Mesendoderm (in vitro differentiated cells): ENCODE measurements at regions not wholly inside any gene's neighbourhood (a gene's known extent, or its start where the extent isn't known, plus 50 kb on each side); places are given as distances from the start of the nearest gene placed in this dataset.

ENCODE experiments used
- DNase-seq: peaks from one replicate; pipeline ENCODE4 v3.0.0; 2013
- H2AK5ac ChIP-seq: 2 replicates; pipeline ENCODE4 v1.6.1; 2013; ENCODE audit warnings: low read length, inconsistent platforms
- H2BK120ac ChIP-seq: 2 replicates; pipeline ENCODE4 v1.6.1; 2013; ENCODE audit warnings: low read depth, mild to moderate bottlenecking, low read length, moderate library complexity, mixed read lengths
- H2BK15ac ChIP-seq: replicated peaks from 2 replicates; pipeline ENCODE4 v1.6.1; 2013; ENCODE audit warnings: low read depth, mild to moderate bottlenecking, moderate library complexity
- H2BK5ac ChIP-seq: 2 replicates; pipeline ENCODE4 v1.6.1; 2013; ENCODE audit warnings: low read length, inconsistent platforms
- H3K18ac ChIP-seq: 2 replicates; pipeline ENCODE4 v1.6.1; 2013; ENCODE audit warnings: mild to moderate bottlenecking, low read length, mixed read lengths
- H3K23ac ChIP-seq: one replicate; pipeline ENCODE4 v1.6.1; 2013; ENCODE audit warnings: low read length
- H3K27ac ChIP-seq: 2 replicates; pipeline ENCODE4 v1.5.1; 2013; ENCODE audit warnings: low read depth, mild to moderate bottlenecking, inconsistent platforms, low read length, moderate library complexity
- H3K27me3 ChIP-seq: 2 replicates; pipeline ENCODE4 v1.6.1; 2013; ENCODE audit warnings: low read length, control low read depth, mild to moderate bottlenecking, inconsistent platforms; ENCODE audit not compliant: insufficient read depth, poor library complexity
- H3K36me3 ChIP-seq: 2 replicates; pipeline ENCODE4 v1.6.1; 2013; ENCODE audit warnings: low read length, inconsistent platforms; ENCODE audit not compliant: control insufficient read depth, insufficient read depth
- H3K4ac ChIP-seq: one replicate; pipeline ENCODE4 v1.6.1; 2013; ENCODE audit warnings: low read depth, mild to moderate bottlenecking, low read length, moderate library complexity
- H3K4me1 ChIP-seq: 2 replicates; pipeline ENCODE4 v1.6.1; 2013; ENCODE audit warnings: low read depth, low read length, inconsistent platforms; ENCODE audit not compliant: control insufficient read depth
- H3K4me2 ChIP-seq: 2 replicates; pipeline ENCODE4 v1.6.1; 2013; ENCODE audit warnings: low read length
- H3K4me3 ChIP-seq: 2 replicates; pipeline ENCODE4 v1.5.1; 2013; ENCODE audit warnings: mild to moderate bottlenecking, low read length
- H3K56ac ChIP-seq: one replicate; pipeline ENCODE4 v1.6.1; 2013; ENCODE audit warnings: low read length
- H3K79me1 ChIP-seq: 2 replicates; pipeline ENCODE4 v1.6.1; 2013; ENCODE audit warnings: low read length, inconsistent platforms
- H3K79me2 ChIP-seq: 2 replicates; pipeline ENCODE4 v1.6.1; 2013; ENCODE audit warnings: mild to moderate bottlenecking, low read length; ENCODE audit not compliant: control insufficient read depth, insufficient read depth
- H3K9ac ChIP-seq: 2 replicates; pipeline ENCODE4 v1.6.1; 2013; ENCODE audit warnings: low read length, inconsistent platforms
- H4K5ac ChIP-seq: one replicate; pipeline ENCODE4 v1.6.1; 2013; ENCODE audit warnings: low read length
- H4K8ac ChIP-seq: one replicate; pipeline ENCODE4 v1.6.1; 2013; ENCODE audit warnings: low read depth, mild to moderate bottlenecking, control low read depth, low read length, moderate library complexity
- WGBS: extraction: QIAGEN DNeasy Blood & Tissue Kit; methylation state at CpG from one replicate; pipeline ENCODE4 v1.1.7; 2013; ENCODE audit warnings: low lambda C conversion rate, missing lambda C conversion rate; ENCODE audit not compliant: insufficient coverage; ENCODE audit errors: extremely low coverage; 5-methylcytosine and 5-hydroxymethylcytosine counted together

- Histone ChIP-seq H2AK5ac (no peak overlapping the region), H3K27ac (no peak overlapping the region), H2BK5ac (no peak overlapping the region), H3K27me3 (no peaks in the 10 kb centered on the region), H4K8ac (no peak overlapping the region), H3K4me2 (no peak overlapping the region), H3K36me3 (no peaks in the 10 kb centered on the region), H3K79me1 (no peaks in the 10 kb centered on the region), H3K4me3 (no peak overlapping the region), H2BK120ac (no peak overlapping the region), H3K18ac (no peak overlapping the region), H3K4ac (no peak overlapping the region), H3K23ac (no peak overlapping the region), H3K79me2 (no peaks in the 10 kb centered on the region), H3K56ac (no peak overlapping the region), H2BK15ac (no peak overlapping the region), H3K4me1 (no peaks in the 10 kb centered on the region), H3K9ac (no peak overlapping the region), H4K5ac (no peak overlapping the region)
- no peak for DNase-seq
- no CpG with 5 or more reads among the region's 1 CpG for WGBS
Measured at GRCh38 chr9:126240835-126241234, 85.8 kb upstream of the MVB12B start.

GRCh38 chr9:126248680-126249079, 77.9 kb upstream of the MVB12B start:
- DNase-seq = no peak
- Histone ChIP-seq H3K79me1 (no peaks in the 10 kb centered on the region), H3K4me2 (no peak overlapping the region), H2BK120ac (no peak overlapping the region), H3K4ac (no peak overlapping the region), H3K23ac (no peak overlapping the region), H3K4me1 (no peaks in the 10 kb centered on the region), H2AK5ac (no peak overlapping the region), H3K56ac (no peak overlapping the region), H4K5ac (no peak overlapping the region), H3K27me3 (no peaks in the 10 kb centered on the region), H2BK5ac (no peak overlapping the region), H2BK15ac (no peak overlapping the region), H3K9ac (no peak overlapping the region), H3K18ac (no peak overlapping the region), H3K27ac (no peak overlapping the region), H4K8ac (no peak overlapping the region), H3K36me3 (no peaks in the 10 kb centered on the region), H3K79me2 (no peaks in the 10 kb centered on the region), H3K4me3 (no peak overlapping the region)
- WGBS = no CpG with 5 or more reads among the region's 3 CpGs

- Histone ChIP-seq H3K9ac (no peak overlapping the region), H2BK15ac (no peak overlapping the region), H2BK5ac (no peak overlapping the region), H4K5ac (no peak overlapping the region), H3K27me3 (no peaks in the 10 kb centered on the region), H3K4ac (no peak overlapping the region), H3K79me1 (no peaks in the 10 kb centered on the region), H3K27ac (no peak overlapping the region), H3K4me3 (no peak overlapping the region), H3K79me2 (no peaks in the 10 kb centered on the region), H2AK5ac (no peak overlapping the region), H3K36me3 (no peaks in the 10 kb centered on the region), H3K4me1 (no peaks in the 10 kb centered on the region), H3K4me2 (no peak overlapping the region), H2BK120ac (no peak overlapping the region), H3K56ac (no peak overlapping the region), H3K18ac (no peak overlapping the region), H4K8ac (no peak overlapping the region), H3K23ac (no peak overlapping the region)
- DNase-seq = no peak
- no CpG with 5 or more reads among the region's 14 CpGs for WGBS
Measured at GRCh38 chr9:126261584-126262356, 64.9 kb upstream of the MVB12B start.

- Histone ChIP-seq H2BK120ac (no peak overlapping the region), H3K4me3 (no peak overlapping the region), H3K23ac (no peak overlapping the region), H3K36me3 (no peaks in the 10 kb centered on the region), H3K79me2 (no peaks in the 10 kb centered on the region), H2AK5ac (no peak overlapping the region), H3K9ac (no peak overlapping the region), H4K8ac (no peak overlapping the region), H3K79me1 (no peaks in the 10 kb centered on the region), H3K56ac (no peak overlapping the region), H2BK5ac (no peak overlapping the region), H3K27ac (no peak overlapping the region), H3K4me1 (no peaks in the 10 kb centered on the region), H3K27me3 (no peaks in the 10 kb centered on the region), H3K18ac (no peak overlapping the region), H3K4me2 (no peak overlapping the region), H3K4ac (no peak overlapping the region), H4K5ac (no peak overlapping the region), H2BK15ac (no peak overlapping the region)
- no peak for DNase-seq
Measured at GRCh38 chr9:126262738-126263137, 63.9 kb upstream of the MVB12B start.

- H3K4me3 ChIP-seq = no peak overlapping the region
- H3K79me1 ChIP-seq = no peaks in the 10 kb centered on the region
Measured at GRCh38 chr9:126270556-126270955, 56.1 kb upstream of the MVB12B start.

More at GRCh38 chr9:126270556-126270955, 56.1 kb upstream of the MVB12B start:
- no peak overlapping the region for H3K56ac ChIP-seq
- no peak overlapping the region for H4K8ac ChIP-seq
- WGBS = no CpG with 5 or more reads among the region's 1 CpG
- H2BK15ac ChIP-seq = no peak overlapping the region
- no peak overlapping the region for H2AK5ac ChIP-seq
- H4K5ac ChIP-seq = no peak overlapping the region
- H3K4me2 ChIP-seq = no peak overlapping the region
- H3K18ac ChIP-seq = no peak overlapping the region
- no peaks in the 10 kb centered on the region for H3K36me3 ChIP-seq
- no peaks in the 10 kb centered on the region for H3K27me3 ChIP-seq
- H3K23ac ChIP-seq = no peak overlapping the region
- no peak overlapping the region for H3K27ac ChIP-seq
- no peak overlapping the region for H3K4ac ChIP-seq
- no peak overlapping the region for H3K9ac ChIP-seq
- no peaks in the 10 kb centered on the region for H3K79me2 ChIP-seq
- no peak for DNase-seq
- no peak overlapping the region for H2BK5ac ChIP-seq
- H2BK120ac ChIP-seq = no peak overlapping the region
- peaks cover 2% of the 10 kb centered on the region for H3K4me1 ChIP-seq
